Adrenal gland (tissue), 9 donors: ENCODE measurements at regions not wholly inside any gene's neighbourhood (a gene's known extent, or its start where the extent isn't known, plus 50 kb on each side); places are given as distances from the start of the nearest gene placed in this dataset.

Experiments used
- DNase-seq, 7 donors: peaks; one replicate each; pipeline ENCODE4 v3.0.0-alpha.2; 2019 to 2020
- H3K27ac ChIP-seq, 5 donors: fragments of 200-600 bp; sonication (generic) in 4 of 5; 1 replicate in 3 of 5; 2 replicates in 2 of 5; pipeline versions ENCODE4 v1.5.1 to v1.8.0; 2016 to 2020; ENCODE audit warnings: mild to moderate bottlenecking in 1 of 5
- H3K27me3 ChIP-seq: fragments of 200-600 bp; 2 replicates; pipeline ENCODE4 v1.8.0; 2021
- H3K36me3 ChIP-seq, 2 donors: fragments of 200-600 bp; replicated peaks in 1 of 2; 1 replicate in 1 of 2; 2 replicates in 1 of 2; pipeline versions ENCODE4 v1.5.1 to v1.8.0; 2018 to 2022
- H3K4me1 ChIP-seq, 2 donors: fragments of 200-600 bp; replicated peaks in 1 of 2; 1 replicate in 1 of 2; 2 replicates in 1 of 2; pipeline versions ENCODE4 v1.5.1 to v1.8.0; 2018 to 2021
- H3K4me3 ChIP-seq, 4 donors: fragments of 200-600 bp; sonication (generic) in 3 of 4; one replicate each; pipeline ENCODE4 v1.5.1; 2016 to 2018
- H3K9me3 ChIP-seq, 3 donors: fragments of 200-600 bp; sonication (generic) in 1 of 3; replicated peaks in 1 of 3; 1 replicate in 2 of 3; 2 replicates in 1 of 3; pipeline versions ENCODE4 v1.5.1 to v1.8.0; 2016 to 2021
- CTCF ChIP-seq, 6 experiments: fragments of 450-650 bp in 4 of 6; fragments of 200-600 bp in 2 of 6; sonication (generic) in 1 of 6; IDR thresholded peaks; 1 replicate in 5 of 6; 2 replicates in 1 of 6; pipeline versions ENCODE4 v1.5.1 to v1.8.0; 2016 to 2021; ENCODE audit warnings: antibody characterized with exemption in 6 of 6, mild to moderate bottlenecking in 2 of 6, moderate library complexity in 1 of 6
- POLR2A ChIP-seq, 2 donors: fragments of 450-650 bp; IDR thresholded peaks; one replicate each; pipeline ENCODE4 v1.6.1; 2017; ENCODE audit warnings: antibody characterized with exemption in 2 of 2, mild to moderate bottlenecking in 2 of 2, moderate library complexity in 1 of 2
- WGBS, 4 donors: extraction: QIAGEN DNeasy Blood & Tissue Kit in 2 of 4; methylation state at CpG; one replicate each; pipeline versions ENCODE4 v1.1.5 to v1.1.7; 2013 to 2017; 5-methylcytosine and 5-hydroxymethylcytosine counted together
- intact Hi-C, 2 donors: fragments of 100-400 bp; cut with DNase I; formaldehyde crosslinking; loops; one replicate each; pipeline versions ENCODE4 v1.14.1 to v1.15.0; 2022 to 2023
- donor health status: healthy with polysubstance abuse.
- donor health status: Bipolar disorder and iron deficiency.
- donor health status: DM: yes; HTN: yes; CAD: no.
- donor health status: DM: no; HTN: no; CAD: no.
- donor health status: DM: no; HTN: no; CAD: no.

- H3K27ac ChIP-seq = peak overlapping the region in 3 of 5 donors; percentile 95 to 98 (median 97)
- peaks cover 47 to 76% of the 10 kb centered on the region in 2 donors for H3K4me1 ChIP-seq
- intact Hi-C loops = no loop called here
- no peak for DNase-seq
- no peaks in the 10 kb centered on the region for H3K36me3 ChIP-seq
- 65 to 81% (median 72%) methylated on average over 10 of the region's 10 CpGs for WGBS, 4 donors
- H3K9me3 ChIP-seq = no peaks in the 10 kb centered on the region
- no peak overlapping the region for H3K4me3 ChIP-seq
- no peaks in the 10 kb centered on the region for H3K27me3 ChIP-seq
- TF ChIP-seq POLR2A (IDR thresholded peaks at IDR 0.05) = no peak
- TF ChIP-seq CTCF (IDR thresholded peaks at IDR 0.05) = no peak
These were observed 108.8 kb upstream of the IRF2BP2 start for GRCh38 chr1:234718496-234719453.

- peaks cover 29 to 58% of the 10 kb centered on the region in 2 donors for H3K4me1 ChIP-seq
- H3K4me3 ChIP-seq = no peak overlapping the region
- intact Hi-C loops = no loop called here
These were observed 107.0 kb upstream of the IRF2BP2 start for GRCh38 chr1:234716908-234717375.

GRCh38 chr1:234715252-234716014, 105.5 kb upstream of the IRF2BP2 start:
- WGBS, 4 donors = 76 to 82% (median 78%) methylated on average over 10 of the region's 10 CpGs
- Histone ChIP-seq H3K4me1 (peaks cover 17 to 49% of the 10 kb centered on the region in 2 donors), H3K27me3 (no peaks in the 10 kb centered on the region), H3K36me3 (no peaks in the 10 kb centered on the region), H3K4me3 (no peak overlapping the region), H3K9me3 (no peaks in the 10 kb centered on the region), H3K27ac (peak overlapping the region in 1 of 5 donors; percentile 95)
- DNase-seq = peak in 1 of 7 donors; percentile 48
- TF ChIP-seq CTCF (IDR thresholded peaks at IDR 0.05) = no peak
- no peak for TF ChIP-seq POLR2A (IDR thresholded peaks at IDR 0.05)
- intact Hi-C loops = no loop called here

More at GRCh38 chr1:234716908-234717375, 107.0 kb upstream of the IRF2BP2 start:
- Histone ChIP-seq H3K27me3 (no peaks in the 10 kb centered on the region), H3K36me3 (no peaks in the 10 kb centered on the region), H3K27ac (peak overlapping the region in 2 of 5 donors; percentile 52 to 95), H3K9me3 (no peaks in the 10 kb centered on the region)
- no peak for DNase-seq
- 64 to 77% (median 69%) methylated on average over 15 of the region's 15 CpGs for WGBS, 4 donors
- TF ChIP-seq CTCF (IDR thresholded peaks at IDR 0.05) (no peak), POLR2A (IDR thresholded peaks at IDR 0.05) (no peak)

GRCh38 chr1:234713859-234714258, 103.9 kb upstream of the IRF2BP2 start:
- no peaks in the 10 kb centered on the region for H3K27me3 ChIP-seq
- intact Hi-C loops = no loop called here
- TF ChIP-seq CTCF (IDR thresholded peaks at IDR 0.05) = no peak
- TF ChIP-seq POLR2A (IDR thresholded peaks at IDR 0.05) = no peak
- DNase-seq = no peak
- no peak overlapping the region for H3K4me3 ChIP-seq
- WGBS, 4 donors = 91 to 99% (median 97%) methylated on average over 5 of the region's 5 CpGs
- no peak overlapping the region for H3K27ac ChIP-seq
- no peaks in the 10 kb centered on the region for H3K9me3 ChIP-seq
- no peaks in the 10 kb centered on the region for H3K36me3 ChIP-seq
- H3K4me1 ChIP-seq = peaks cover under 1 to 34% of the 10 kb centered on the region in 2 donors
